ENCODE measurements at regions not wholly inside any gene's neighbourhood (a gene's known extent, or its start where the extent isn't known, plus 50 kb on each side); places are given as distances from the start of the nearest gene placed in this dataset.

DNA sequence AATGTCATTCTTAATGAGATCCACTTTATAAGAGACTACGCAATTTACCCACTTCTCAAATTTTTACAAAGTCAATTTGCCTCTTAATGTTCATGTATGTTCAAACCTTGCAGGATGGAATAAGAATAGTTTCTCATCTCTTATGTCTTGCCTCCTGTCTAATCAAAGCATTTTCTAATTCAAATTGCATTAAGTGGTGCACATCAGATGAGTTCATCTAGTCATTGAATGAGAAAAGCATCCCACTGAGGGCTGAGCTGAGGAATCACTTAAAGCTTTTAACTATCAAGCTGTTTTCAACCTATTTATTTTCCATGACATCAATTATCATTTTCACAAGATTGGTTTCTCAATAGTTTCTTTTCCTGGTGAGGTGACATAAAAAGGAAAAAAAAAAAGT is 1964.0 kb downstream of the PCDH7 start (continued):
- TF ChIP-seq, protein P1, sequence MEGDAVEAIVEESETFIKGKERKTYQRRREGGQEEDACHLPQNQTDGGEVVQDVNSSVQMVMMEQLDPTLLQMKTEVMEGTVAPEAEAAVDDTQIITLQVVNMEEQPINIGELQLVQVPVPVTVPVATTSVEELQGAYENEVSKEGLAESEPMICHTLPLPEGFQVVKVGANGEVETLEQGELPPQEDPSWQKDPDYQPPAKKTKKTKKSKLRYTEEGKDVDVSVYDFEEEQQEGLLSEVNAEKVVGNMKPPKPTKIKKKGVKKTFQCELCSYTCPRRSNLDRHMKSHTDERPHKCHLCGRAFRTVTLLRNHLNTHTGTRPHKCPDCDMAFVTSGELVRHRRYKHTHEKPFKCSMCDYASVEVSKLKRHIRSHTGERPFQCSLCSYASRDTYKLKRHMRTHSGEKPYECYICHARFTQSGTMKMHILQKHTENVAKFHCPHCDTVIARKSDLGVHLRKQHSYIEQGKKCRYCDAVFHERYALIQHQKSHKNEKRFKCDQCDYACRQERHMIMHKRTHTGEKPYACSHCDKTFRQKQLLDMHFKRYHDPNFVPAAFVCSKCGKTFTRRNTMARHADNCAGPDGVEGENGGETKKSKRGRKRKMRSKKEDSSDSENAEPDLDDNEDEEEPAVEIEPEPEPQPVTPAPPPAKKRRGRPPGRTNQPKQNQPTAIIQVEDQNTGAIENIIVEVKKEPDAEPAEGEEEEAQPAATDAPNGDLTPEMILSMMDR (IDR thresholded peaks at IDR 0.05; ENCODE audit: control extremely low read depth in 1 of 3, insufficient read depth in 1 of 3, low read depth in 1 of 3, low read length in 3 of 3) = no peak
- TF ChIP-seq RAD21 (IDR thresholded peaks at IDR 0.05 in 1 of 2, conservative IDR thresholded peaks at IDR 0.05 in 1 of 2; ENCODE audit: low read depth in 2 of 2, low read length in 2 of 2) = no peak
- TF ChIP-seq, protein P2, sequence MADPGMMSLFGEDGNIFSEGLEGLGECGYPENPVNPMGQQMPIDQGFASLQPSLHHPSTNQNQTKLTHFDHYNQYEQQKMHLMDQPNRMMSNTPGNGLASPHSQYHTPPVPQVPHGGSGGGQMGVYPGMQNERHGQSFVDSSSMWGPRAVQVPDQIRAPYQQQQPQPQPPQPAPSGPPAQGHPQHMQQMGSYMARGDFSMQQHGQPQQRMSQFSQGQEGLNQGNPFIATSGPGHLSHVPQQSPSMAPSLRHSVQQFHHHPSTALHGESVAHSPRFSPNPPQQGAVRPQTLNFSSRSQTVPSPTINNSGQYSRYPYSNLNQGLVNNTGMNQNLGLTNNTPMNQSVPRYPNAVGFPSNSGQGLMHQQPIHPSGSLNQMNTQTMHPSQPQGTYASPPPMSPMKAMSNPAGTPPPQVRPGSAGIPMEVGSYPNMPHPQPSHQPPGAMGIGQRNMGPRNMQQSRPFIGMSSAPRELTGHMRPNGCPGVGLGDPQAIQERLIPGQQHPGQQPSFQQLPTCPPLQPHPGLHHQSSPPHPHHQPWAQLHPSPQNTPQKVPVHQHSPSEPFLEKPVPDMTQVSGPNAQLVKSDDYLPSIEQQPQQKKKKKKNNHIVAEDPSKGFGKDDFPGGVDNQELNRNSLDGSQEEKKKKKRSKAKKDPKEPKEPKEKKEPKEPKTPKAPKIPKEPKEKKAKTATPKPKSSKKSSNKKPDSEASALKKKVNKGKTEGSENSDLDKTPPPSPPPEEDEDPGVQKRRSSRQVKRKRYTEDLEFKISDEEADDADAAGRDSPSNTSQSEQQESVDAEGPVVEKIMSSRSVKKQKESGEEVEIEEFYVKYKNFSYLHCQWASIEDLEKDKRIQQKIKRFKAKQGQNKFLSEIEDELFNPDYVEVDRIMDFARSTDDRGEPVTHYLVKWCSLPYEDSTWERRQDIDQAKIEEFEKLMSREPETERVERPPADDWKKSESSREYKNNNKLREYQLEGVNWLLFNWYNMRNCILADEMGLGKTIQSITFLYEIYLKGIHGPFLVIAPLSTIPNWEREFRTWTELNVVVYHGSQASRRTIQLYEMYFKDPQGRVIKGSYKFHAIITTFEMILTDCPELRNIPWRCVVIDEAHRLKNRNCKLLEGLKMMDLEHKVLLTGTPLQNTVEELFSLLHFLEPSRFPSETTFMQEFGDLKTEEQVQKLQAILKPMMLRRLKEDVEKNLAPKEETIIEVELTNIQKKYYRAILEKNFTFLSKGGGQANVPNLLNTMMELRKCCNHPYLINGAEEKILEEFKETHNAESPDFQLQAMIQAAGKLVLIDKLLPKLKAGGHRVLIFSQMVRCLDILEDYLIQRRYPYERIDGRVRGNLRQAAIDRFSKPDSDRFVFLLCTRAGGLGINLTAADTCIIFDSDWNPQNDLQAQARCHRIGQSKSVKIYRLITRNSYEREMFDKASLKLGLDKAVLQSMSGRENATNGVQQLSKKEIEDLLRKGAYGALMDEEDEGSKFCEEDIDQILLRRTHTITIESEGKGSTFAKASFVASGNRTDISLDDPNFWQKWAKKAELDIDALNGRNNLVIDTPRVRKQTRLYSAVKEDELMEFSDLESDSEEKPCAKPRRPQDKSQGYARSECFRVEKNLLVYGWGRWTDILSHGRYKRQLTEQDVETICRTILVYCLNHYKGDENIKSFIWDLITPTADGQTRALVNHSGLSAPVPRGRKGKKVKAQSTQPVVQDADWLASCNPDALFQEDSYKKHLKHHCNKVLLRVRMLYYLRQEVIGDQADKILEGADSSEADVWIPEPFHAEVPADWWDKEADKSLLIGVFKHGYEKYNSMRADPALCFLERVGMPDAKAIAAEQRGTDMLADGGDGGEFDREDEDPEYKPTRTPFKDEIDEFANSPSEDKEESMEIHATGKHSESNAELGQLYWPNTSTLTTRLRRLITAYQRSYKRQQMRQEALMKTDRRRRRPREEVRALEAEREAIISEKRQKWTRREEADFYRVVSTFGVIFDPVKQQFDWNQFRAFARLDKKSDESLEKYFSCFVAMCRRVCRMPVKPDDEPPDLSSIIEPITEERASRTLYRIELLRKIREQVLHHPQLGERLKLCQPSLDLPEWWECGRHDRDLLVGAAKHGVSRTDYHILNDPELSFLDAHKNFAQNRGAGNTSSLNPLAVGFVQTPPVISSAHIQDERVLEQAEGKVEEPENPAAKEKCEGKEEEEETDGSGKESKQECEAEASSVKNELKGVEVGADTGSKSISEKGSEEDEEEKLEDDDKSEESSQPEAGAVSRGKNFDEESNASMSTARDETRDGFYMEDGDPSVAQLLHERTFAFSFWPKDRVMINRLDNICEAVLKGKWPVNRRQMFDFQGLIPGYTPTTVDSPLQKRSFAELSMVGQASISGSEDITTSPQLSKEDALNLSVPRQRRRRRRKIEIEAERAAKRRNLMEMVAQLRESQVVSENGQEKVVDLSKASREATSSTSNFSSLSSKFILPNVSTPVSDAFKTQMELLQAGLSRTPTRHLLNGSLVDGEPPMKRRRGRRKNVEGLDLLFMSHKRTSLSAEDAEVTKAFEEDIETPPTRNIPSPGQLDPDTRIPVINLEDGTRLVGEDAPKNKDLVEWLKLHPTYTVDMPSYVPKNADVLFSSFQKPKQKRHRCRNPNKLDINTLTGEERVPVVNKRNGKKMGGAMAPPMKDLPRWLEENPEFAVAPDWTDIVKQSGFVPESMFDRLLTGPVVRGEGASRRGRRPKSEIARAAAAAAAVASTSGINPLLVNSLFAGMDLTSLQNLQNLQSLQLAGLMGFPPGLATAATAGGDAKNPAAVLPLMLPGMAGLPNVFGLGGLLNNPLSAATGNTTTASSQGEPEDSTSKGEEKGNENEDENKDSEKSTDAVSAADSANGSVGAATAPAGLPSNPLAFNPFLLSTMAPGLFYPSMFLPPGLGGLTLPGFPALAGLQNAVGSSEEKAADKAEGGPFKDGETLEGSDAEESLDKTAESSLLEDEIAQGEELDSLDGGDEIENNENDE (IDR thresholded peaks at IDR 0.05; ENCODE audit: insufficient replicate concordance, low read length) = peak; percentile 54
- TF ChIP-seq CTBP2 (IDR thresholded peaks at IDR 0.05; ENCODE audit: borderline replicate concordance, insufficient read depth, insufficient read length, low read length) = no peak
- no peak for TF ChIP-seq CHD2 (IDR thresholded peaks at IDR 0.05; ENCODE audit: low read length)
- TF ChIP-seq SP1 (IDR thresholded peaks at IDR 0.05; ENCODE audit: low read depth, low read length) = peak; percentile 57; the same call in 1 of the 2 replicates
- no peak for TF ChIP-seq TAF7 (optimal IDR thresholded peaks at IDR 0.05; ENCODE audit: borderline replicate concordance, low read depth, low read length)
- TF ChIP-seq RXRA (IDR thresholded peaks at IDR 0.05; ENCODE audit: insufficient read depth, low read depth, low read length) = no peak
